C4-2B (cell line): ENCODE measurements at regions not wholly inside any gene's neighbourhood (a gene's known extent, or its start where the extent isn't known, plus 50 kb on each side); places are given as distances from the start of the nearest gene placed in this dataset.

Experiments used
- CTCF ChIP-seq: fragments of 450-650 bp; conservative IDR thresholded peaks from 2 replicates; pipeline ENCODE4 v1.5.1; 2017; ENCODE audit warnings: mild to moderate bottlenecking
- ZFX ChIP-seq: fragments of 450-650 bp; IDR thresholded peaks from 2 replicates; pipeline ENCODE4 v1.6.1; 2017

- TF ChIP-seq CTCF (no peak), ZFX (no peak)
Measured at GRCh38 chr16:86846136-86846535, 267.8 kb downstream of the FOXL1 start.
